Spinal cord (tissue), 9 donors: ENCODE measurements at regions not wholly inside any gene's neighbourhood (a gene's known extent, or its start where the extent isn't known, plus 50 kb on each side); places are given as distances from the start of the nearest gene placed in this dataset.
"Not testable (repeated sequence)": the region's sequence is repeated elsewhere in the genome, so short reads cannot be mapped to it uniquely, and the experiment has no call there.

Experiments
- DNase-seq, 6 donors: peaks; one replicate each; pipeline versions ENCODE4 v3.0.0 to v3.0.0-alpha.2; 2013 to 2015; ENCODE audit warnings: low spot score in 6 of 6, low read depth in 4 of 6
- H3K27ac ChIP-seq: one replicate; pipeline ENCODE4 v1.5.1; 2013; ENCODE audit warnings: low read depth, low read length, control low read depth
- H3K27me3 ChIP-seq: one replicate; pipeline ENCODE4 v1.6.1; 2013; ENCODE audit warnings: low read length; ENCODE audit not compliant: control insufficient read depth, insufficient read depth
- H3K36me3 ChIP-seq: one replicate; pipeline ENCODE4 v1.6.1; 2013; ENCODE audit warnings: low read length; ENCODE audit not compliant: control insufficient read depth, insufficient read depth
- H3K4me1 ChIP-seq: one replicate; pipeline ENCODE4 v1.6.1; 2013; ENCODE audit warnings: low read length; ENCODE audit not compliant: control insufficient read depth, insufficient read depth
- H3K4me3 ChIP-seq: one replicate; pipeline ENCODE4 v1.5.1; 2013; ENCODE audit warnings: low read depth, low read length, control low read depth
- H3K9me3 ChIP-seq: one replicate; pipeline ENCODE4 v1.6.1; 2013; ENCODE audit warnings: low read length; ENCODE audit not compliant: control insufficient read depth, insufficient read depth
- WGBS: methylation state at CpG from one replicate; pipeline ENCODE4 v1.1.5; 2013; ENCODE audit warnings: missing lambda C conversion rate; ENCODE audit not compliant: insufficient coverage; 5-methylcytosine and 5-hydroxymethylcytosine counted together
- donor health status: healthy.

DNA sequence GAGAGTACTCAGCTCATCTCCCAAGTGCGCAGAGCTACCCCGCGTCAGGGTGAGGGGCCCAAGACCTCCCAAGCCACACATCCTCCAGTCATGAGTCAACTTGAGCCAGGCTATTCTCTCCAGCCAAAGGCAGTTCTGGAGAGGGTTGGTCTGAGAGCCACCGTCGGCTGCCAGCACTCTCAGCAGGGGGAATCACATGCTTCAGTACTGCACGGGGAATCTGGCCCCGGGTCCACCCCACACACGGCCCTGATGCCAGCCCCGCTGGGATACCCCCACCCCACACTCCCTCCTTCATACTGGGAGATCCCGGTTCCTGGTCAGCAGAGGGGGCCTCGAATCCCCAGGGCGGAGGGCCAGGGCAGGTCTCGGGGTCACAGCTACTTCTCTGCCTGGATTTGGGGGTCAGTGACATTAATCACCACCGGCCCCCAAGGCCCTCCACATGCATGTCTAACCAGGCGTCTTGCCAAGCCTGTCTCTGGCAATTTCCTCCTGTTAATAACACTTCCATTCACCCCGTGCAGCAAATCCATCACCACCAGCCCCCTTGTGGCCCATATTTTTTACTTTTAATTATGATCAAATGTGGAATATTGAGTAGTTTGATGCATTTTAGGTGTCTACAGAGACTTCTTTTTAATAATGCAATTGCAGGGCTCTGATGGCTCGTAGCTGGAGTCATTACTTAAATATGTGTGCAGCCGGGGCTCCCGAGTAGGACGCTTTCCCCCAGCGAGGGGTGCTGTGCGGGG is 102.9 kb upstream of the PPP1R26 start:
- no peak overlapping the region for H3K4me3 ChIP-seq
- peak in 2 of 6 donors; percentile 58 to 90 for DNase-seq
- WGBS: 45% methylated on average over 17 of the region's 22 CpGs
- no peaks in the 10 kb centered on the region for H3K27me3 ChIP-seq
- H3K4me1 ChIP-seq: peaks cover 40% of the 10 kb centered on the region
- H3K36me3 ChIP-seq: no peaks in the 10 kb centered on the region
- H3K9me3 ChIP-seq: no peaks in the 10 kb centered on the region
- H3K27ac ChIP-seq: no peak overlapping the region

DNA sequence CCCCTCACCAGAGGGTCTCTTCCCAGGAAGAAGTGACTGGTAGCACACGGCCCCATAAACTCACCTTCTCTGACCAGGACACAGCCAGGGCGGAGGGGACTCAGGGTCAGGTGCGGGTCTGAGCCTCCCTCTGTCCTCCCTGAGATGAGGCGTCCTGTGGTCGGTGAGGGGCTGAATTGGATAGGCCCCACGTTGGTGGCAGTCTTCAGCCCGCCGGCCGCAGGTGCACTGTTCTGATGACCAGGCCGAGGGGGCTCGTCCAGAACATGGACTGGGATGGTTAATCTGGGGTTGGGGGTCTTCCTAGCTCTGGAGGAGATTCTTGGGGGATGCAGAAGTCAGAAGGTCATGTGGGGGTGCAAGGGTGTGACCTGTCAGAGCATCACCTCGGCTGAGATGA is 102.2 kb upstream of the PPP1R26 start:
- WGBS: 93% methylated on average over 11 of the region's 12 CpGs
- DNase-seq: no peak
- H3K27ac ChIP-seq: no peak overlapping the region

DNA sequence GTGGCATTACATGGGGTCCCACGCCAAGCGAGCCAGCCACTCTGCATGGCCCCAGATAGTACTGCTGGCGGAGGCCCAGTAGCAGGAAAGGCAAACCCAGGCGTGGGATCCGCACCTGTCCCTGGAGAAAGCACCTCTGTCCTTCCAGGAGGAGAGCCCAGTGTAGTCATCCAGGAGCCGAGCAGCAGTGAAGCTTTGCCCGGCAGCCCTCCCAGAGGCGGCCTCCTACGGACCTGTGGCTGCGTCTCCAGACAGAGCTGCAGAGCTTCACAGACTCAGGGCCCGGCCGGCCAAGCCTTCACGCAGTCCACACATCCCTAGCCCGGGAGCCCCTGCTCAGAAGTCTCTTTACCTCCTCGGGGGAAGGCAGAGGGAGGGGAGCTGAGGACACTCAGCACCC is 100.8 kb upstream of the PPP1R26 start:
- H3K4me3 ChIP-seq: no peak overlapping the region
- no peaks in the 10 kb centered on the region for H3K27me3 ChIP-seq
- no peaks in the 10 kb centered on the region for H3K36me3 ChIP-seq
- H3K27ac ChIP-seq: no peak overlapping the region
- 94% methylated on average over 15 of the region's 15 CpGs for WGBS
- H3K9me3 ChIP-seq: no peaks in the 10 kb centered on the region
- DNase-seq: no peak
- H3K4me1 ChIP-seq: peaks cover 30% of the 10 kb centered on the region

More for the DNA sequence above, 102.2 kb upstream of the PPP1R26 start:
- no peaks in the 10 kb centered on the region for H3K27me3 ChIP-seq
- H3K4me3 ChIP-seq: no peak overlapping the region
- no peaks in the 10 kb centered on the region for H3K36me3 ChIP-seq
- H3K9me3 ChIP-seq: no peaks in the 10 kb centered on the region
- peaks cover 35% of the 10 kb centered on the region for H3K4me1 ChIP-seq

- Histone ChIP-seq H3K27ac (no peak overlapping the region), H3K36me3 (no peaks in the 10 kb centered on the region), H3K4me1 (peaks cover 24% of the 10 kb centered on the region), H3K27me3 (no peaks in the 10 kb centered on the region), H3K4me3 (no peak overlapping the region), H3K9me3 (no peaks in the 10 kb centered on the region)
- 77% methylated on average over 11 of the region's 11 CpGs for WGBS
- no peak for DNase-seq
Measured at GRCh38 chr9:135379540-135380267, 99.9 kb upstream of the PPP1R26 start.

- 86% methylated on average over 17 of the region's 17 CpGs for WGBS
- H3K4me1 ChIP-seq: peaks cover 24% of the 10 kb centered on the region
- no peak overlapping the region for H3K4me3 ChIP-seq
- no peak overlapping the region for H3K27ac ChIP-seq
- H3K9me3 ChIP-seq: no peaks in the 10 kb centered on the region
- H3K36me3 ChIP-seq: no peaks in the 10 kb centered on the region
- no peaks in the 10 kb centered on the region for H3K27me3 ChIP-seq
- no peak for DNase-seq
Measured at GRCh38 chr9:135380311-135380960, 99.1 kb upstream of the PPP1R26 start.

DNA sequence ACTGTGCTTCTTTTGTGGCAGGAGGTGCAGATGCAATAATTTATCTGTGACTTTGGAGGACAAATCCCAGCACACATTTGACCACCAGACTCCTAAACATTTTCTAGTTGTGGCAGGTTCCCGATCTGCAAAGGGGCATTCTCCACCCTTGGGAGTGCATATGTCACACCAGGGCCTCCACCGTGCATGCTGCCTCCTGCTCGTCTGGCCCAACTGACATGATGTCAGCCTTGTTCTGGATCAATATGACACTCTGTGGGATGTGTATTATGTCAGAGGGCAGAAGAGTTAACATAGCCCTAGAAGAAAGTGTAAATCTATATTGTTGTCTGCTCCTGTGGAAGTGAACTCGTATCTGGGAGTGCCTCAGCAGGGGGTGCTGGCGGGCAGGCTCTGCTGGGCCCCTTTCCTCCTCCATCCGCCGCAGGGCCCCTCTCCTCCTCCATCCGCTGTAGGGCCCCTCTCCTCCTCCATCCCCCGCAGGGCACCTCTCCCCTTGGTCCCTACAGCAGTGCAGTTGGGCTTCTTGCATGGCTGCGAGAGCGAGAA is 97.7 kb upstream of the PPP1R26 start:
- no peak for DNase-seq
- no peaks in the 10 kb centered on the region for H3K36me3 ChIP-seq
- H3K9me3 ChIP-seq: no peaks in the 10 kb centered on the region
- 82% methylated on average over 11 of the region's 11 CpGs for WGBS
- H3K27me3 ChIP-seq: no peaks in the 10 kb centered on the region
- H3K4me1 ChIP-seq: peaks cover 21% of the 10 kb centered on the region
- H3K4me3 ChIP-seq: no peak overlapping the region
- H3K27ac ChIP-seq: no peak overlapping the region

DNA sequence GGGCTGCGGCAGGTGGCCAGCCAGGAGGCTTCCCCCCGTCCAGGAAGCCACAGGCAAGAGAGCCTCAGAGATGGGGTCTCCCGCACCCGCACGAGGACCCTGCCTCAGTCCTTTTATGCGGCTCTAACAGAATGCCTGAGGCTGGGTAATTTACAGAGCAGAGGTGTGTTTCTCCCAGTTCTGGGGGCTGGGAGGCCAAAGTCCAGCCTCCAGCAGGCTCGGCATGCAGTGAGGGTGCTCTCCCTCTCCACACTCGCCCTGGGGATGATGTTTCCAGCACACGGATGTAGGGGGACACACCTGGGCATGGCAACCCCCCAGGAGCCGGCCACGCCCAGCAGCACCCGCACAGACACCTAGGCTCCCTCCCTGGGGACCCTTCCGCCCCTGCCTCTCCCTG is 95.4 kb upstream of the PPP1R26 start:
- Histone ChIP-seq H3K9me3 (no peaks in the 10 kb centered on the region), H3K27me3 (no peaks in the 10 kb centered on the region), H3K4me1 (peaks cover 11% of the 10 kb centered on the region), H3K4me3 (no peak overlapping the region), H3K36me3 (no peaks in the 10 kb centered on the region), H3K27ac (no peak overlapping the region)
- 86% methylated on average over 9 of the region's 13 CpGs for WGBS
- DNase-seq: no peak

- H3K27me3 ChIP-seq, H3K9me3 ChIP-seq, H3K27ac ChIP-seq, DNase-seq, H3K4me3 ChIP-seq, H3K36me3 ChIP-seq: not testable (repeated sequence)
- 95% methylated on average over 5 of the region's 7 CpGs for WGBS
- peaks cover 11% of the 10 kb centered on the region for H3K4me1 ChIP-seq
Measured at GRCh38 chr9:135384815-135385405, 94.7 kb upstream of the PPP1R26 start.

DNA sequence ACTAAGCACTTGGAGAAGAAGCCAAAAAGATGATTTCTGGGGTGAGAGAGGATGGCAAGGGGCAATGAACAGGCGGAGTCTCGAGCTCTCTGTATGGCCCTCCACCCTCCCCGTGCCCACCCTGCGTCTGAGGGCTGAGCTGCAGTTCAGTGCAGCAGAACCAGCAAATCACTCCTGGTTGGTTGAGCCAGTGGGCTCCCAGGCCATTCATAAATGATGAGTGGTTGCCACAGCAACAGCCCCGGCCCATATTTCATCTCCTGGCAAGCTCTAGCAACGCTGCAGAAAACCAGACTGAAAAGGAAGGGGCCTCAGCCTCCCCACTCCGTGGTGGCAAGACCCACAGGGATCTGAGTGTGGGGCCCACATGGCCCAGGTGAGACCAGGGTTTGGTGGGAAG is 93.8 kb upstream of the PPP1R26 start:
- DNase-seq: peak in 3 of 6 donors; percentile 26 to 95 (median 83)
- 23% methylated on average over 7 of the region's 7 CpGs for WGBS
- peaks cover 11% of the 10 kb centered on the region for H3K4me1 ChIP-seq

More for the DNA sequence above, 93.8 kb upstream of the PPP1R26 start:
- Histone ChIP-seq H3K9me3 (no peaks in the 10 kb centered on the region), H3K27me3 (no peaks in the 10 kb centered on the region), H3K27ac (no peak overlapping the region), H3K4me3 (no peak overlapping the region), H3K36me3 (no peaks in the 10 kb centered on the region)
